ENCODE measurements at regions not wholly inside any gene's neighbourhood (a gene's known extent, or its start where the extent isn't known, plus 50 kb on each side); places are given as distances from the start of the nearest gene placed in this dataset.

DNA sequence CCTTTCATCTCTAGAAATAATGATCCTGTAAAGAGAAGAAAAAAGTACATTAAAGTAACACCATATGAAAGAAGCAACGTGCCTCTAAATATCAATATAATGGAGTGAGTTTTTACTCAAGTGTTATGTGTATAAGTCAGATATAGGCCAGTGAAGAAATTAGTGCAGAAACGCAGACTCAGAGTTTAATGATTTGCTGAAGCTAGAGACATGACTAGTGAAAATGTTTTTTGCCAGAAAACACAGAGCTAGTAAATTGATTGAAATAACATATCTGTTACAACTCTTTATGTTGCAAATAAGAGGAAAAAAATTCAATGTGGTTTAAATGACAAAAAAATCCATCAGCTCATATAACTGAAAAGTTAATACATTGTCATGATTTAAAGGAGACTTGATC, 217.2 kb upstream of the NXPH2 start:
- DNase-seq: no peak

DNA sequence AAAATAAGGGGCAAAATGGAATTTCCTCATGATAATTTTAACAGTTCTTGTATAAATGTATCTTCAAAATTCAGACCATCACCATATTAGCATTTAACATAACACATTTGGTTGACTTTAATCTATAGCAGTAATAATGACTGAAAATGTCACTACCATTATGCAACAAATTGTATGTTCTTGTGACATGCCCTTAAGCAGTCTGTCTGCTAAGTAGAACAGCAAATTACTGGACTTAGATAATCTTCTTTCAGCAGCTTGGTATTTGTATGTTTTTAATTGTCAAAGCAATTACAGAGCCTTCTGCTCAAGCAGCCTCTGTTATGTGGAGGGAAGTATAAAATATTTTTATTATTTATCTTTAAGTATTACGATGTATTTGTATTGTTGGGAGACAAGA, 214.3 kb upstream of the NXPH2 start:
- no peak for DNase-seq

DNA sequence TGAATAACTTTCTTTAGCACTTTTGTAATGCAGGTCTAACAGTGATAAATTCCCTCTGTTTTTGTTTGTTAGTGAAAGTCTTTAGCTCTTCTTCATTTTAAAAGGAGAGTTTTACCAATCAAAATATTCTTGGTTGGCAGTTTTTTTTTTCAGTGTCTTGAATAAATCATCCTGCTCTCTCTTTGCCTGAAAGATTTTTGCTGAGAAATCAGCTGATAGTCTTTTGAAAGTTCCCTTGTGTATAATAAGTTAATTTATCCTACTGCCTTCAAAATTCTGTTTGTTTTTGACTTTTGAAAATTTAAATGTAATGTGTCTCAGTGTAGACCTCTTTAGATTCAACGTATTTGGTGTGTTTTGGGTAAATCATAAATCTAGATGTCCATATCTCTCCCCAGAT, 205.7 kb upstream of the NXPH2 start:
- DNase-seq: no peak

DNA sequence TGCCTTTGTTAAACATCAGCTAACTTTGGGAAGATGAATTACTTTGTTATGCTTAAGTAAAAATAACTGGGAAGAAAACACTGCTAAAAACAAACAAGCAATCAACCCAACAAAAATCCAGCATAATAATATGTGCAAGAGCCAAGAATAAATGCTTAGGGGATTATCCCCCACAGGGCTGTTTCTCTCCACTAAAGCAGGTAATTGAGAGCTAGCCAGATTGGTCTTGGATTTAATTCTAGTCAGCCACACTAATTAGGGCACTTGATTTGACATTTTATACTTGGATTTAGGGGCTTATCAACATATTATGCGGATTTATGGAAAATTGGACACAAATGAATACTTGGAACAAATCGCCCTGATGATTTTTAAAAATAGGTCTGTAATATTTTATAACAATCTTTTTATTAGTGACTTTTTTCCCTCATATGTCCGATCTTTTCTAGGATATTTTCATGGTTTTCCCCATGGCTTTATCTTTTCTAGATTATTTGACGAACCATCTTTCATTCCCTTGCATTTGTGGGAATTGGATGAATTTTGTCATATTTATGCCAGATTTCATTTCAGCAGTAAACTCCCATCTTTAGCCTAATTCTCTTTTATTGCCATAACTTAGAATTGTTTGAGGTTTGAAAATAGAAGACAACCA, 199.1 kb upstream of the NXPH2 start:
- DNase-seq: no peak

- DNase-seq: no peak
Measured at GRCh38 chr2:138974651-138975050, 194.5 kb upstream of the NXPH2 start.

- no peak for DNase-seq
Measured at GRCh38 chr2:138964418-138964817, 184.2 kb upstream of the NXPH2 start.

DNA sequence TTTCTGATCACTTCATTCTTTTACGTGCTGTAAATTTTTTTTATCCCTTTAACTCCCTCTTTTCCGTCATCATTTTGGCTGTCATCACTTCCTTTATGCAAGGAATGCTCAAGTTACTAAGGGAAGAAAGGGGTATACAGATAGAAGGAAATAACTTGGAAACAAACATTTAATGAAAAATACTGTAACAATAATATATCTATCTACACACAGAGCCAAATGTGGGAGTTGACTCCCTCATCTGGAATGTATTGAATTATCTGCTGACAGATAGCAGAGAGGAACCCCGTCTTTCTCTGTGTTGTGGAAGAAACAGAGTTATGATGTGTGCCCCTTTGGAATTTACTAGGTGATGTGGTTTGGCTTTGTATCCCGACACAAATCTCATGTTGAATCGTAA, 182.5 kb upstream of the NXPH2 start:
- no peak for DNase-seq

DNA sequence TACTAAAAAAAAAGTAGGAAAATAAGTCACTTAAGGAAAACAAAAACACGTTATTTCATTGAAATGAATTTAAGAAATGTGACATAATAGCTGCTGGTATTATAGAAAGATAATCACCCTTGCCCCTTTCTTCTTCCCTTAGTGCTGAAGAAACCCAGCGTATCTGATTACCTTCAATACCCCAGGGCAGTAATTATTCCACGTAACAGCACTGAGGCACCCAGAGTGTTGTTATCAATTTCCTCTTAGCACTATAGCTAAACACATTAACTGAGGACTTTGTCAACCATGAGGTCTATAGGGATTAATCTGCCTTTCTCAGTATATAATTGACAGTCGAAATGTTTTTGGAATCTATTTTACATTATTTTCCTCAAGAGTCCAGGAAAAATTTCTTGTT, 180.0 kb upstream of the NXPH2 start:
- no peak for DNase-seq

DNA sequence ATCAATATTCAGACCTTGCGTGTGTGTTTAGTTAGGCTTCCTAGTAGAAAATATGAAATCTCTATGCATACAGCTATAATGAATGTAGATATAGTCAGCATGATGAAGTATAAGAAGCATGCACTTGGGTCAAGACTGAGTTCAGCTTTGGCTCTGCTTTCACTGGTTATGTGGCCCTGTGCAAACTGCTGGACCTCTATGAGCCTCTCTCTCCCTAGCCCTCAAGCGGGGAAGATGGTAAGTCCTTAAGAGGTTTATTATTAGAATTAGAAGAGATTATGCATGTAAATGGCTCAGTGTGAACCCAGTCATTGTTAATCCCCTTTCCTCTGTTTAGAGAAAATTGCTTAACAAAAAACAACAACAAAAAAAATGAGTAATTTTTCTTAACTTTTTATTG, 178.8 kb upstream of the NXPH2 start:
- DNase-seq: no peak

DNA sequence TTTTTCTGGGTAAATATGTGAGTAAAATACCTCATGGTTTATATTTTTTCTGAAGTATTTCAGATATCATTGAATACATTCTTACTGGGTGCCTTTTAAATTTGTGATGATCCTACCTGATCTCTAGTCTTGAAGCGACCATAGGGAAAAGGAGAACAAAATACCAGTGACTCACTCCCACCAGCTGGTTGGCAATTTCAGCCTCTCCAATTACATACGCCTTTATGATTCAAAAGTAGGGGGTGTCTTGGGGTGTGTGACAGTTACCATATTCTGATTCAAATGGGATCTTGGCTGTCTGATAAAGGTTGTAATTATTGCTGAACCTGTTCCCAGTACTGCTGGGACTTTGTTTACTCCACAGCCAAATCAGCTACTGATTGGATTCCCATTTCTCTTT, 175.9 kb upstream of the NXPH2 start:
- DNase-seq: no peak

GRCh38 chr2:138950486-138950885, 170.3 kb upstream of the NXPH2 start:
- no peak for DNase-seq

DNA sequence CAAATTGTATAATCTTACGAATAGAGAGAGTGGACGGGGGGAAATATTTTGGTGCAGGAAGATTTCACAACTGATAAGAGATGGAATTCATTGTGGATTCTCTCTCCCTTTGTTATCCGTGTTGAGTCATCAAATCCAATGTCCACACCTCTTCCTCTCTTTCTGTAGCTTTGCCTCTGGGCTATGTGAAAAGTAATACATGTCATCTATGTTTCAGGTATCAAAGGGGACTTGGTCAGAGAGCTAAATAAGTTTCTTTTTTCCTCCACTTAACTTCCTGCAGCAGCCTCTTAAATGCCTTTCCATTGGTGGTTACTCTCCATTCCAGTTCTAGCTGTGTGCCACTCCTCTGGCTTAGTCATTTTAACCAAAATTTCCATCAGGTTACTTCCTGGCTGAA, 169.3 kb upstream of the NXPH2 start:
- no peak for DNase-seq

DNA sequence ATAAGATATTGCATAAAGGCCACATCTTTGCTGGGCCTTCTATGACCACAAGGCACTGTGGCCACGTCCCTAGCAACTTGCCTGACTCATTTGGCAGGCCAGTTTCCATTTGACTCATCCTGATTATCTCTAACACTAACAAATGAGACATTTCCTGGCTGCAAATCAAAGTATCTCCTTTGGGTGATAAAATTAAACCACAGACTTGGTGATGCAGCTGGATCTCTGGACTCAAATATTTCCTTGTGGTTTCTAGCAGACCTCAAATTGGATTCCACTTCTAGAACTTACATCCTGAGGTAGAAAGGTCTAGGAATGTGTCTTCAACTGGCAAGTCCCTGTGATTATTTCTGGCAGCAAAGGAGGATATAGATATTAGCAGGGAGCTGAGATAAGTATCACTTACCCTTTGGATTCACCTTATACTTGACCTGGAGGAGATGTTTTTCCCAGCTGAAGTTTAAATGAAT, 167.9 kb upstream of the NXPH2 start:
- DNase-seq: no peak

GRCh38 chr2:138943470-138943869, 163.3 kb upstream of the NXPH2 start:
- DNase-seq: no peak

DNA sequence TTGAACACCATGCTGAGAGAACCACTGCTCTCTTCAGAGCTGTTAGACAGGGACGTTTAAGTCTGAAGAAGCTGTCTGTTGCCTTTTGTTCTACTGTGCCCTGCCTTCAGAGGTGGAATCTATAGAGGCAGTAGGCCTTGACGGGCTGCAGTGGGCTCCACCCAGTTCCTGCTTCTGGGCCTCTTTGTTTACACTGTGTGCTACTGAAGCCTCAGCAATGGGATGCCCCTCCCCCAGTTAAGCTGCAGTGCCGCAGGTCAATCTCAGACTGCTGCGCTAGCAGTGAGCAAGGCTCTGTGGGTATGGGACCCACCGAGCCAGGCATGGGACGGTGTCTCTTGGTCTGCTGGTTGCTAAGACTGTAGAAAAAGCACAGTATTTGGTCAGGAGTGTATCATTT, 162.3 kb upstream of the NXPH2 start:
- DNase-seq: no peak

DNA sequence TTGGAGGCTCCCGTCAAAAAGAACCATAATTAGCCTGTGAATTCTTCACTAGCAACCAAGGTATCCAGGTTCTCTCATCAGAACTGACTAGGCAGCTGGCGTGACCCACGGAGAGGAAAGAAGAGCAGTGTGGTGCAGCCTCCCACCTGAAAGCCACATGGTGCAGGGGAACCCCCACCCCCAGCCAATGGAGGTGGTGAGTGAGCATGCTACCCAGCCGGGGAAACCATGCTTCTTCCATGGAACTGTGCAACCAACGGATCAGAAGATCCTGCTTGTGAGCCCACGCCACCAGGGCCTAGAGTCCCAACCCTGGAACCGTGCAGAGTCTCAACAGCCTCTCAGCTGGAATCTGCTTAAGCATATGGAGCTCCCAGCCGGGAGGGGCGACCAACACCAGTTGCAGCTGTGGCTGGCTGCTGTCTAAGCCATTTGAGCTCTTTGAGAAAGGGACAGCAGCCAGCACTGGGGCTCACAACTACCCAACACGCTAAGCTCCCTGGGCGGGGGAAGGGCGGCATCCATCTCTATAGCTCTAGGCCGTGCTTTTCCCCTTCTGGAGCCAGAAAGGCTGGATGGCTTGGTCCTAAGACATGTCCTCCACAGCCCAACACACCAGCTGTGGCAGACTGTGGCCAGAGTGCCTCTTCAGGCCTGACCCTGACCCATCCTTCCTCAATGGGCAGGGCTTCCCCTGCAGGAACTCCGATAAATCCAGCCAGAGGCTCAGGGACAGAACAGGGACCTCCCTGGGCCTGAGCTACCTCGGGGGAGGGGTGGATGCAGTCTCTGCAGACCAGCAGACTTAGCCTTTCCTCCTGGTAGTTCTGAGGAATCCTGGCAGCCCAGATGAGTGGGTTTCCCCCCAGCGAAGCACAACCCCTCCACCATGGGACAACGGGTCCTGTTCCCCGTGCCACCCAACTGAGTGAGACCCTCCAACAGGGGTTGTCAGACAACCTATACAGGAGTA, 151.4 kb upstream of the NXPH2 start:
- DNase-seq: no peak

- DNase-seq: no peak
Measured at GRCh38 chr2:138930571-138930970, 150.4 kb upstream of the NXPH2 start.

DNA sequence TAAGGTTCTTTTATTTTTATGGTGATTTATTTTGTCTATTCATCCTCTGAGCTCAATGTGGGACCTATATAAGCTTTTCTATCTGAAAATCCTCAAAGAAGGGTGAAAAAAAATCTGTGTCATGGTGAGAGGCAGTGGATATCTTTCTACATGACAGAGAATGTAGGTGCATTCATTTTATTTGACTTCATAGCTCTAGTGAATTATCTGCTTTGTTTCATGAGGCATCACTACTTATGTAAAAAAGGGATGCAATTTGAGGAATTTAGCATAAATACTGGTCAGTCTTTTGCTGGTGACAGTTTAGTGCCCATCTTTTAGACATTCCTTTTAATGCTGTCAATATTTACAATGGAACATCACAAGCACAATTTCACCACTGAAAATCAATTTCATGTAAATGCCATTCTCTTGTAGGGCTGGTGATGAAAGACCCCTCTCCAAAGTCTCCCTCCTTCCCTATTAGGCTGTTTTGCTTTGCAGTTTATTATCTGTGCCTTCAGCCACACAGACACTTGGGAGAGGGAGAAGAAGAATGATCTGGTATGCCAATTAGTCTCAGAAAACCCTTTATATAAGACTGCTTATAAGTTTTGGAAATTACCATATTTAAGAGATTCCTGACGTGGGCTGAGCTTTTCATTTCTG, 148.3 kb upstream of the NXPH2 start:
- DNase-seq: no peak

DNA sequence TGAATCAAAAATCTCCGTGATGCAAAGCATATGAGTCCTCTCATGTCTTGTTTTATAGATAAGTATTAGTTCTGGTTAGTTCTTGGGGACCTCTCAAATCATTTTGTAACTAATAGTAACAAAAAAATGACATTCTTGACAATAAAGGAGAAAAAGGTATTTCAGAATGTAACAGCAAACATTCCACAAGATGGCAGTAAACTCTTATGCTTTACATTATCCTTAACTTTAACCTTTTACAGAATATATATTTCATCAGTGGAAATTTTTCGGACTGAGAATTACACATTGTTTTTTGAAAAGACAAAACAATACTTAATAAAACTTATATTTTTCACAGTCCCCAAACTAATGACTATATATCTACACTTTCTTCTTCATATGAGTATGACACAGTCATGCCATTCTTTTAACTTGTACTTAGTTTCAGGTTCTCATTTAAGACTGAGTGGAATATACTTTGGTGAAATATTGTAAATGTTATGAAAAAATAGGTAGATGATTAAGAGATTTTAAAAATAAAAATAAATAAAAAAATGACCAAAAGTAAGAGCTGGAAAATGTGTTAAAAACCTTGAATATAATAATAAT, 142.9 kb upstream of the NXPH2 start:
- peak; percentile 12 for DNase-seq

DNA sequence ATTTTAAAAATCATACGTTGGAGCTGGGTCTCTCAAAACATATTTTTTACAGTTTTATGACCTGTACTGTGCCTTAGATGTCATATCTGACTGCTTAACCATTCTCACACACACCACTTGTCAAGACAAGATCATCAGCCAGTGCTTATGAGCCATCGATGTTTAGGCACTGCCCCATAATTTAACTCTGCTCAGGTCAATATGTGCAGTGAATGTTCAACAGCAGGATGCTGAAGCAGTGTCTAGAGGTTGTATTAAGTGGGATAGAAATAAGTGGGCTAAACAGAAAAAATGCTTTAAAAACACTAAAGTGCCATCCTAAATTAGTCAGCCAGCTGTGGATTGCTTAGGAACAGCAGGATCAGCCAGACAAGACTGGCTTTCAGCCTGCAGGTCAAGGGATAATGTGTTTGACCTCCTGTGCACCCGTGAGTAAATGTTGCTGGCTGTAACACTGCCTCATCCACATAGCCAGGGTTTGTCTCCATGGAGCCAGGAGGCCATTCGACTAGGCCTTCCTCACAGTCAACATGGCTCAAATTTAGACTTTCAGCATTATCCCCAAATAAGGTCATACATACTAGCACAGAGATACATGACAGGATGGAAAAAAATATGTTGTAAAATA, 139.0 kb upstream of the NXPH2 start:
- DNase-seq: no peak

GRCh38 chr2:138910427-138910826, 130.2 kb upstream of the NXPH2 start:
- DNase-seq: no peak

DNA sequence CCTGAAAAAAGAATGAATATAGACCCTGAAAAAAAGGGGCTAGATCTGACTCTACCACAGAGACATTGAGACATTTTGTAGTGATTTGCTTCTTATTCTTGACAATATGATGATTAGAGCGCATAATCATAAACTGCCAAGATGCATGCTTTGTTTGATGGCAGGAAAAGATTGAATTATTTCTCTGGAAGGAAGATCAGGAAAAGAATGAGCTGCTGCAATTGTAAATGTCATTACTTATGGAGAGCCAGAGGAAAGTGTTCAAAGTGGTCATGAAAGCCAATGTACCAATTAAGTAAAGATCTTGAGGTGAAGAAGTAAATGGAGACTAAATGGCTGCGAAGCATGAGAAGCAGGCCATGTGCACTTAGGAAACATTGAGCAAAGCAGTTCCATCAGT, 126.4 kb upstream of the NXPH2 start:
- DNase-seq: no peak
